Activated CD4-positive, alpha-beta memory T cell treated with anti-CD3 and anti-CD28 coated beads, Interleukin-2, amount 10 ng/mL, durations not matched to agents 7 days and 5 days (primary cell): ENCODE measurements at regions not wholly inside any gene's neighbourhood (a gene's known extent, or its start where the extent isn't known, plus 50 kb on each side); places are given as distances from the start of the nearest gene placed in this dataset.
"Not testable (repeated sequence)": the region's sequence is repeated elsewhere in the genome, so short reads cannot be mapped to it uniquely, and the experiment has no call there.

Experiments
- CTCF ChIA-PET: fragments of 350-600 bp; sonication (Branson Sonifier 250); formaldehyde crosslinking; loops from one replicate; lab custom pipeline; 2021; ENCODE audit warnings: antibody characterized with exemption, inconsistent platforms; lab: Charles Lee
- POLR2A ChIA-PET: fragments of 350-600 bp; sonication (Branson Sonifier 250); formaldehyde crosslinking; loops from one replicate; lab custom pipeline; 2021; ENCODE audit warnings: antibody characterized with exemption; lab: Charles Lee
- DNase-seq: peaks from one replicate; pipeline ENCODE4 v3.0.0-alpha.2; 2020
- H3K27ac Mint-ChIP-seq: one replicate; pipeline ENCODE4 v1.8.0; 2021; ENCODE audit warnings: mild to moderate bottlenecking, mixed read lengths
- H3K27me3 Mint-ChIP-seq: one replicate; pipeline ENCODE4 v1.8.0; 2021; ENCODE audit warnings: mixed read lengths
- H3K36me3 Mint-ChIP-seq: one replicate; pipeline ENCODE4 v1.8.0; 2021; ENCODE audit warnings: low read depth, mixed read lengths
- H3K4me1 Mint-ChIP-seq: one replicate; pipeline ENCODE4 v1.8.0; 2021; ENCODE audit warnings: mixed read lengths
- H3K4me3 Mint-ChIP-seq: one replicate; pipeline ENCODE4 v1.8.0; 2021; ENCODE audit warnings: mild to moderate bottlenecking, mixed read lengths
- H3K9me3 Mint-ChIP-seq: one replicate; pipeline ENCODE4 v1.8.0; 2021; ENCODE audit warnings: mixed read lengths

DNA sequence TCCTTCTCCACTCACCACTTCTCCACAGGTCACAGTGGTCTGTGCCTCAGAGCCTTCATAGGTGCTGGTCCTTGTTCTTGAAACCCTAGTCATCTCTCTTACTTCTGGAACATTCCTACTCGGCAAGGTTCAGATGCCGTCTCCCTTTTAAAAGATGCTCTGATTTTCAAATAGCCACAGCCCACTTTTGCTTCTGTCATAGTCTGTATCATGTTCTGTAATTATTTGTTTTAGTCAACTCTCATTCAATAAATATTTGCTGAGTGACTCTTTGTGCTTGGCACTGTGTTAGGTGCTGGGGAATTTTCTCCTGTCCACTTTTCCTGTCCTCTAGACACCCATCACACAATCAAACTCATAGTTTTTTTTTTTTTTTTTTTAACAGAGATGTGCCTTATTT is 181.3 kb upstream of the IL12B start:
- Mint-ChIP-seq H3K9me3 (no peaks in the 10 kb centered on the region), H3K27ac (no peak overlapping the region), H3K4me3 (no peak overlapping the region), H3K27me3 (peaks cover 17% of the 10 kb centered on the region), H3K4me1 (peaks cover 8% of the 10 kb centered on the region), H3K36me3 (no peaks in the 10 kb centered on the region)
- ChIA-PET CTCF (no interaction called here), POLR2A (no interaction called here)
- no peak for DNase-seq

GRCh38 chr5:159512064-159512463 is 181.8 kb upstream of the IL12B start:
- Mint-ChIP-seq H3K9me3 (no peaks in the 10 kb centered on the region), H3K27me3 (peaks cover 17% of the 10 kb centered on the region), H3K36me3 (no peaks in the 10 kb centered on the region), H3K4me1 (peaks cover 8% of the 10 kb centered on the region), H3K27ac (no peak overlapping the region), H3K4me3 (no peak overlapping the region)
- ChIA-PET CTCF (no interaction called here), POLR2A (no interaction called here)
- DNase-seq: no peak

GRCh38 chr5:159514229-159514810 is 184.0 kb upstream of the IL12B start:
- H3K36me3 Mint-ChIP-seq: no peaks in the 10 kb centered on the region
- peaks cover 17% of the 10 kb centered on the region for H3K27me3 Mint-ChIP-seq
- H3K27ac Mint-ChIP-seq: no peak overlapping the region
- no peak for DNase-seq
- ChIA-PET CTCF (interaction anchor here (0.6 to 4.3 kb wide), 5 partner anchors 22 to 473 kb away, joined by 3 to 33 read pairs (median 3); no protein-coding TSS in a partner anchor), POLR2A (no interaction called here)
- peaks cover 8% of the 10 kb centered on the region for H3K4me1 Mint-ChIP-seq
- no peak overlapping the region for H3K4me3 Mint-ChIP-seq
- no peaks in the 10 kb centered on the region for H3K9me3 Mint-ChIP-seq

DNA sequence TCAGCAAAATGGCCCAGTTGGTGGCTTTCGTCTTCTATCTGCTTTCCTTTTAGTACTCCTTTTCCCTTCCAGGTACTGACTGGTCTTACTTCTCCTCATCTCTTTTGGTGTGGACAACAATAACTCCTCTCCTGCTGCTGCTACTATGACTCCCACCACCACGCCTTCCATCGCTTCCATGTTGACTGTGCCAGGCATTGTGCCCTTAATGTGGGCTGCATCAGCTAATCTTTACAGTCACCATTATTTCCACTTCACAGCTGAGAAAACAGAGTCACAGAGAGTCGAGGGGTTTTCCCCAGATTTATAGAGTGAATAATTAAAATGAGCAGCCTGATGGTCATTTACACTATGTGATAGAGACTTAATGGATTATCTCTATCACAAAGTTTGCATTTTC is 184.9 kb upstream of the IL12B start:
- no peak for DNase-seq
- Mint-ChIP-seq H3K4me1 (peaks cover 8% of the 10 kb centered on the region), H3K9me3 (no peaks in the 10 kb centered on the region), H3K27me3 (peaks cover 17% of the 10 kb centered on the region), H3K36me3 (no peaks in the 10 kb centered on the region), H3K27ac (no peak overlapping the region), H3K4me3 (no peak overlapping the region)
- ChIA-PET CTCF (interaction anchor here (0.6 to 4.3 kb wide), 21 partner anchors 10 to 1427 kb away, joined by 3 to 33 read pairs (median 5); no protein-coding TSS in a partner anchor), POLR2A (no interaction called here)

DNA sequence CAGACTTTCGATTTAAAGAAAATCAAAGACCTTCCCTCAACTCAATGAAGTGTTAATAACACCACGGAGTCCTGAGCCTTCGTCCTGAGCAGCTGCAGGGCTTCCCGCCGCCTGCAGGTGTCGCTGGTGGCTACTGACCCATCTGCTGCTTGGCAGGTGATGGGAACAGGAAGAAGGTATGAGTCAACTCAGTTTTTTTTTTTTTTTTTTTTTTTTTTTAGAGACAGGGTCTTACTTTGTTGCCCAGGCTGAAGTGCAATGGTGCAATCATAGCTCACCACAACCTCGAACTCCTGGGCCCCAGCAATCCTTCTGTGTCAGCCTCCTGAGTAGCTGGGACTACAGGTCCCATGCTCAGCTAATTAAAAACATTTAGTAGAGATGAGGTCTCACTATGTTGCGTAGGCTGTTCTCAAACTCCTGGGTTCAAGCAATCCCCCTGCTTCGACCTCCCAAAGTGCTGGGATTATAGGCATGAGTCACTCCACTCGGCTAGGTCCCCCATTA is 185.7 kb upstream of the IL12B start:
- Mint-ChIP-seq H3K9me3 (no peaks in the 10 kb centered on the region), H3K4me3 (no peak overlapping the region), H3K27ac (no peak overlapping the region), H3K36me3 (no peaks in the 10 kb centered on the region), H3K4me1 (peaks cover 8% of the 10 kb centered on the region), H3K27me3 (peaks cover 17% of the 10 kb centered on the region)
- DNase-seq: peak; percentile 82
- ChIA-PET CTCF (interaction anchor here (0.6 to 4.3 kb wide), 38 partner anchors 9 to 1427 kb away, joined by 3 to 33 read pairs (median 4); no protein-coding TSS in a partner anchor), POLR2A (no interaction called here)

DNA sequence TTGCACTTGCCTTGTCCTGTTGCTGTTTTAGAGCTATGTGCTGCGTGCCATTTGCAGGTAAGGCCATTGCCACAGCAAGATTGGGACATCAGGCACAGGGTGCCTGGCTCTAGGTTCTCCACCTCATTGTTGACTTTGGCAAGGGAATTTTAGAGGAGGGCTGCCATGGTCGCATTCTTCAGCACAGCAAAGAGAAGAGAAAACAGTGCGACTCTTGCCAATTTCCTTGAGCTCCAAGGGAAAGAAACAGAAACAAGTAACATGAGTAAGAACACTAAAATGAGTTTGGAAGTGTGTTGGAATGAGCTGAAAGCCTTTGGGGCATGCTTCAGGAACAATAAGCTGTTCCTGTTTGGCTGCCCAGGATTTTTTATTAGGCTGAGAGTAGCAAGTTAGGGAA is 188.1 kb upstream of the IL12B start:
- DNase-seq: no peak
- POLR2A ChIA-PET: no interaction called here
- CTCF ChIA-PET: interaction anchor here (1.1 to 4.3 kb wide), 3 partner anchors 34 to 469 kb away, joined by 3 to 33 read pairs (median 3); no protein-coding TSS in a partner anchor
- H3K9me3 Mint-ChIP-seq: no peaks in the 10 kb centered on the region
- peaks cover 8% of the 10 kb centered on the region for H3K4me1 Mint-ChIP-seq
- no peaks in the 10 kb centered on the region for H3K36me3 Mint-ChIP-seq
- peaks cover 11% of the 10 kb centered on the region for H3K27me3 Mint-ChIP-seq
- no peak overlapping the region for H3K27ac Mint-ChIP-seq
- no peak overlapping the region for H3K4me3 Mint-ChIP-seq

- no peak overlapping the region for H3K4me3 Mint-ChIP-seq
- CTCF ChIA-PET: interaction anchor here (1.1 kb wide), 1 partner anchor 33 kb away, joined by 3 read pairs; no protein-coding TSS in a partner anchor
- peaks cover 8% of the 10 kb centered on the region for H3K4me1 Mint-ChIP-seq
These were observed 189.1 kb upstream of the IL12B start for GRCh38 chr5:159519365-159519764.

DNA sequence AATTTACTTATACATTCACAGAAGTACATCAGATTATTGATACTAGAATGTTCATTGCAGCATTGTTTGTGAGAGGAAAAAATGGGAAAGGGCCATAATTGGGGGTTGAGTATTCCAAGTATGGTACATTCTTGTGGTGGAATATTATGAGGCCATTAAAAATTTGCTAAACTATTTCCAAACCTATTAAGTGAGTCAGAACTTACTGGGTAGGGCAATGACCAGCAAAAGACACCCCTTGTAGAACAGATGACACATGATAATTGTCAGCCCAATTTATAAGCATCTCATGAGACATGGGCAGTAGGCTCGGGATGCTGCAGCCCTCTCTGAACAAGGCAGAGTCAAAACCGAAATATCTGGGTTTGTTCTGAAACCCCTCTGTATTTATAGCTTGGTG is 192.6 kb upstream of the IL12B start:
- Mint-ChIP-seq H3K27ac (no peak overlapping the region), H3K9me3 (no peaks in the 10 kb centered on the region), H3K4me3 (no peak overlapping the region), H3K4me1 (no peaks in the 10 kb centered on the region), H3K36me3 (no peaks in the 10 kb centered on the region), H3K27me3 (peaks cover 5% of the 10 kb centered on the region)
- POLR2A ChIA-PET: no interaction called here
- CTCF ChIA-PET: no interaction called here
- DNase-seq: no peak

More at GRCh38 chr5:159519365-159519764, 189.1 kb upstream of the IL12B start:
- no peak overlapping the region for H3K27ac Mint-ChIP-seq
- no peaks in the 10 kb centered on the region for H3K36me3 Mint-ChIP-seq
- POLR2A ChIA-PET: no interaction called here
- H3K9me3 Mint-ChIP-seq: no peaks in the 10 kb centered on the region
- DNase-seq: no peak
- H3K27me3 Mint-ChIP-seq: peaks cover 11% of the 10 kb centered on the region

- H3K27ac Mint-ChIP-seq, H3K9me3 Mint-ChIP-seq, H3K4me1 Mint-ChIP-seq, H3K36me3 Mint-ChIP-seq, DNase-seq, CTCF ChIA-PET, H3K4me3 Mint-ChIP-seq, H3K27me3 Mint-ChIP-seq, POLR2A ChIA-PET: not testable (repeated sequence)
These were observed 194.0 kb upstream of the IL12B start for GRCh38 chr5:159524279-159524678.

DNA sequence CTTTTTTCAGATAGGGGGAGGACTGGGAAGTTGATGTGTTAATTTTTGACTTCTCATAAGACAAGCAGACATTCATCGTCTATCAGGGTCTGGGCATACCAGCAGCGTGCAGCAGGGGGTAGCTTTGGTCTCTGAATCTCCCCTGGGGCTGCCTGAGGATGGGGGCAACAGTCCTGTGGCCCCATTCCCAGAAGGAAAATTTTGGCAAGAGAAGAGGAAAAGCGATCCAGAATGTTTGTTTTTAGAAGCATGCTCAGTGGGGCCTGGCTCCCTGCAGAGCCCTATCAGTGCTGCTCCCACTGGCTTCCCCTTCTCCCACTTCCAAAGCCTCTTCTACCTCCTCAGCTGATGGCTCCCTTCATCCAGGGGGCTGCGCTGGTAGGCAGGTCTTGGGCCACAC is 194.8 kb upstream of the IL12B start:
- no peaks in the 10 kb centered on the region for H3K36me3 Mint-ChIP-seq
- CTCF ChIA-PET: interaction anchor here (1.6 kb wide), 1 partner anchor 9 kb away, joined by 6 read pairs; no protein-coding TSS in a partner anchor
- no peaks in the 10 kb centered on the region for H3K9me3 Mint-ChIP-seq
- no peak overlapping the region for H3K4me3 Mint-ChIP-seq
- H3K4me1 Mint-ChIP-seq: no peaks in the 10 kb centered on the region
- POLR2A ChIA-PET: no interaction called here
- no peak for DNase-seq
- H3K27ac Mint-ChIP-seq: no peak overlapping the region
- peaks cover 5% of the 10 kb centered on the region for H3K27me3 Mint-ChIP-seq

GRCh38 chr5:159527546-159528254 is 197.4 kb upstream of the IL12B start:
- peaks cover 2% of the 10 kb centered on the region for H3K4me1 Mint-ChIP-seq
- DNase-seq: no peak
- H3K27me3 Mint-ChIP-seq: no peaks in the 10 kb centered on the region
- CTCF ChIA-PET: interaction anchor here (1.1 kb wide), 2 partner anchors 12 to 241 kb away, joined by 3 to 8 read pairs; no protein-coding TSS in a partner anchor
- H3K36me3 Mint-ChIP-seq: no peaks in the 10 kb centered on the region
- H3K4me3 Mint-ChIP-seq: no peak overlapping the region
- POLR2A ChIA-PET: no interaction called here
- H3K27ac Mint-ChIP-seq: no peak overlapping the region
- no peaks in the 10 kb centered on the region for H3K9me3 Mint-ChIP-seq

- Mint-ChIP-seq H3K27me3 (no peaks in the 10 kb centered on the region), H3K27ac (no peak overlapping the region), H3K9me3 (no peaks in the 10 kb centered on the region), H3K4me3 (no peak overlapping the region), H3K36me3 (no peaks in the 10 kb centered on the region), H3K4me1 (peaks cover 2% of the 10 kb centered on the region)
- POLR2A ChIA-PET: no interaction called here
- CTCF ChIA-PET: interaction anchor here (0.8 kb wide), 1 partner anchor 16 kb away, joined by 9 read pairs; no protein-coding TSS in a partner anchor
- no peak for DNase-seq
These were observed 201.3 kb upstream of the IL12B start for GRCh38 chr5:159531554-159532105.

- CTCF ChIA-PET: no interaction called here
- POLR2A ChIA-PET: no interaction called here
- Mint-ChIP-seq H3K36me3 (no peaks in the 10 kb centered on the region), H3K4me3 (no peak overlapping the region), H3K27ac (no peak overlapping the region), H3K4me1 (peaks cover 2% of the 10 kb centered on the region), H3K27me3 (no peaks in the 10 kb centered on the region), H3K9me3 (no peaks in the 10 kb centered on the region)
- DNase-seq: no peak
These were observed 202.9 kb upstream of the IL12B start for GRCh38 chr5:159533197-159533596.
